ENCODE measurements at regions not wholly inside any gene's neighbourhood (a gene's known extent, or its start where the extent isn't known, plus 50 kb on each side); places are given as distances from the start of the nearest gene placed in this dataset.

GRCh38 chr3:96214941-96215340 lies 599.5 kb upstream of the EPHA6 start:
- no peak for TF ChIP-seq CTCF (IDR thresholded peaks at IDR 0.05)
- no peak for TF ChIP-seq POLR2A (IDR thresholded peaks at IDR 0.05)

All from upper lobe of left lung (tissue), 4 donors.